ENCODE measurements at regions not wholly inside any gene's neighbourhood (a gene's known extent, or its start where the extent isn't known, plus 50 kb on each side); places are given as distances from the start of the nearest gene placed in this dataset.

GRCh38 chr4:124851741-124852140 lies 139.2 kb upstream of the ANKRD50 start:
- dilution Hi-C loops (cut with HindIII; ENCODE audit: low sequenced_read_pairs, unreplicated experiment), result no loop called here
- H3K9me1 ChIP-seq (ENCODE audit: insufficient read depth, low read length), result peaks cover 1% of the 10 kb centered on the region; the same call in 1 of the 2 replicates
- no CpG with 5 or more reads among the region's 2 CpGs for WGBS, 2 experiments (ENCODE audit: extremely low coverage in 2 of 2, insufficient read length in 1 of 2)
- H3K9me3 ChIP-seq (ENCODE audit: control insufficient read depth, insufficient read depth, low read length), result no peaks in the 10 kb centered on the region
- H4K8ac ChIP-seq (ENCODE audit: low read depth in 2 of 2, low read length in 2 of 2), result no peak overlapping the region
- ATAC-seq (ENCODE audit: low read depth) (no peak), DNase-seq (no peak)
- ChIA-PET CTCF (no interaction called here), POLR2A (ENCODE audit: unreplicated experiment) (no interaction called here)
- H3K9ac ChIP-seq (ENCODE audit: low read depth, low read length), result no peak overlapping the region
- TF ChIP-seq ELK1 (IDR thresholded peaks at IDR 0.05; ENCODE audit: borderline replicate concordance, low read depth, low read length) (no peak), RAD21 (IDR thresholded peaks at IDR 0.05; ENCODE audit: low read length) (no peak), BHLHE40 (IDR thresholded peaks at IDR 0.05; ENCODE audit: low read depth, low read length) (no peak), CHD1 (IDR thresholded peaks at IDR 0.05; ENCODE audit: low read depth, low read length) (no peak), POLR2A (IDR thresholded peaks at IDR 0.05; ENCODE audit: low read depth, low read length) (no peak)
- H3K79me1 ChIP-seq (ENCODE audit: low read depth in 1 of 2, low read length in 2 of 2), result no peaks in the 10 kb centered on the region
- H2BK20ac ChIP-seq (ENCODE audit: low read depth, low read length), result no peak overlapping the region
- intact Hi-C loops (cut with micrococcal nuclease), result no loop called here
- no peak overlapping the region for H4K91ac ChIP-seq (ENCODE audit: insufficient read depth, low read depth, low read length)
- H3K56ac ChIP-seq (ENCODE audit: extremely low read depth, insufficient read depth, low read length), result no peak overlapping the region
- H3K4ac ChIP-seq (ENCODE audit: low read depth, low read length), result no peak overlapping the region
- H3K4me3 ChIP-seq (ENCODE audit: insufficient read depth, low read depth, low read length), result no peak overlapping the region
- no peaks in the 10 kb centered on the region for H3K27me3 ChIP-seq (ENCODE audit: control insufficient read depth, insufficient read depth, low read length)
- no peak overlapping the region for H2AK9ac ChIP-seq (replicated peaks; ENCODE audit: low read depth, low read length, poor library complexity)
- H2AFZ ChIP-seq (replicated peaks; ENCODE audit: low read length, poor library complexity), result no peak overlapping the region
- H3K4me2 ChIP-seq (ENCODE audit: low read depth, low read length), result no peak overlapping the region
- H2BK5ac ChIP-seq (ENCODE audit: low read depth, low read length, poor library complexity, severe bottlenecking), result no peak overlapping the region
- H3K27ac ChIP-seq (ENCODE audit: insufficient read depth, low read length), result no peak overlapping the region
- H4K20me1 ChIP-seq (ENCODE audit: insufficient read depth, low read length), result no peaks in the 10 kb centered on the region
- no peaks in the 10 kb centered on the region for H3K36me3 ChIP-seq (ENCODE audit: control insufficient read depth, insufficient read depth, low read length)
- no peak overlapping the region for H3K14ac ChIP-seq (replicated peaks; ENCODE audit: low read depth, low read length)
- no peak overlapping the region for H2BK120ac ChIP-seq (ENCODE audit: low read depth, low read length)
- H3K4me1 ChIP-seq (ENCODE audit: control insufficient read depth, insufficient read depth, low read length), result no peaks in the 10 kb centered on the region
- in situ Hi-C loops (cut with MboI; ENCODE audit: low sequenced_read_pairs), result no loop called here
- no peak overlapping the region for H4K5ac ChIP-seq (ENCODE audit: low read depth, low read length)
- no peak overlapping the region for H3K23ac ChIP-seq (ENCODE audit: low read depth, low read length)
- no TSS peak for BruUV-seq (replicated peaks)
- H2BK15ac ChIP-seq (ENCODE audit: low read depth, low read length), result no peak overlapping the region
- H2AK5ac ChIP-seq (ENCODE audit: low read depth, low read length), result no peak overlapping the region
- H3K18ac ChIP-seq (ENCODE audit: low read depth, low read length), result no peak overlapping the region

All from IMR-90 (cell line).